Stomach (tissue), 8 donors: ENCODE measurements at regions not wholly inside any gene's neighbourhood (a gene's known extent, or its start where the extent isn't known, plus 50 kb on each side); places are given as distances from the start of the nearest gene placed in this dataset.
A peak's percentile ranks its signal among the peaks of the same experiment; 100 is the strongest.

Experiments
- DNase-seq, 2 donors: peaks; one replicate each; pipeline versions ENCODE4 v3.0.0 to v3.0.0-alpha.2; 2013 to 2019
- H3K27ac ChIP-seq, 5 donors: fragments of 200-600 bp in 4 of 5; sonication (generic) in 4 of 5; one replicate each; pipeline ENCODE4 v1.5.1; 2013 to 2019; ENCODE audit warnings: mild to moderate bottlenecking in 1 of 5, moderate library complexity in 1 of 5
- H3K27me3 ChIP-seq, 3 donors: fragments of 200-600 bp; sonication (generic); one replicate each; pipeline ENCODE4 v1.5.1; 2017 to 2019; ENCODE audit warnings: mixed run types in 1 of 3
- H3K36me3 ChIP-seq, 4 donors: fragments of 200-600 bp; sonication (generic); 1 replicate in 3 of 4; 2 replicates in 1 of 4; pipeline ENCODE4 v1.5.1; 2016 to 2019
- H3K4me1 ChIP-seq, 4 donors: fragments of 200-600 bp; sonication (generic); one replicate each; pipeline ENCODE4 v1.5.1; 2016 to 2019
- H3K4me3 ChIP-seq, 4 donors: fragments of 200-600 bp; sonication (generic) in 3 of 4; one replicate each; pipeline ENCODE4 v1.5.1; 2016 to 2019; ENCODE audit warnings: mild to moderate bottlenecking in 1 of 4
- H3K9me3 ChIP-seq, 4 donors: fragments of 200-600 bp; sonication (generic); one replicate each; pipeline ENCODE4 v1.5.1; 2016 to 2019
- EP300 ChIP-seq: sonication (generic); formaldehyde crosslinking; IDR thresholded peaks from one replicate; pipeline ENCODE4 v1.6.1; 2017; ENCODE audit warnings: antibody characterized with exemption
- POLR2A ChIP-seq, 4 donors: fragments of 450-650 bp; IDR thresholded peaks; one replicate each; pipeline ENCODE4 v1.6.1; 2016; ENCODE audit warnings: antibody characterized with exemption in 4 of 4, control low read depth in 2 of 4, mild to moderate bottlenecking in 1 of 4, moderate library complexity in 1 of 4
- POLR2AphosphoS5 ChIP-seq, 3 donors: sonication (generic); formaldehyde crosslinking; IDR thresholded peaks; one replicate each; pipeline ENCODE4 v1.6.1; 2016; ENCODE audit warnings: antibody characterized with exemption in 3 of 3
- WGBS, 5 donors: extraction: QIAGEN DNeasy Blood & Tissue Kit in 3 of 5; methylation state at CpG; one replicate each; pipeline versions ENCODE4 v1.1.5 to v1.1.7; 2013 to 2018; 5-methylcytosine and 5-hydroxymethylcytosine counted together
- intact Hi-C: fragments of 100-400 bp; cut with DNase I; formaldehyde crosslinking; loops from one replicate; pipeline ENCODE4 v1.15.1; 2023; ENCODE audit warnings: low total_unique reads
- TF ChIP-seq, protein P1 (sequence below), 7 experiments: fragments of 450-650 bp in 4 of 7; fragments of 200-600 bp in 3 of 7; sonication (generic) in 3 of 7; IDR thresholded peaks; one replicate each; pipeline ENCODE4 v1.5.1; 2016 to 2019; ENCODE audit warnings: antibody characterized with exemption in 7 of 7, control low read depth in 2 of 7, mild to moderate bottlenecking in 1 of 7
- donor health status: healthy with polysubstance abuse.
- donor health status: Bipolar disorder and iron deficiency.
- donor health status: healthy.

DNA sequence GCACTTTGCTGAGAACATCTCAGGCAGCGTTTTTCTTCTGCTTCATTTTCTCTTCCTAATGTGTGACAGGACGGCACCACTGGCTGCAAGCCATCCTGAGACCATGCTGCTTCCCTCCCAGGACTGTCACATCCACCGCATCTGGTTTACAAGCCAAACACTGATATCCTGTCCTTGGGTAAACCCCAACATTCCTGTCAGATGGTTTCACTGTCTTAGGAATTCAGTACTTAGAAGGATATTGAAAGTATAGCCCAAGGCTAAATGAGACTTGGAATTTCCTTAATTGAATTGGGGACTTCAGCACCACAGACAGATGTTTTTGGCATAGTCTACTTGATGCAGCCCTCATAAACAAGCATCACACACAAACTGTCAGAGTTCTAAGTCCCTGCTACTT lies 74.2 kb upstream of the PLXNA4 start:
- intact Hi-C loops: no loop called here
- TF ChIP-seq POLR2A (IDR thresholded peaks at IDR 0.05) (no peak), POLR2AphosphoS5 (IDR thresholded peaks at IDR 0.05) (no peak), EP300 (no peak)
- TF ChIP-seq, protein P1, sequence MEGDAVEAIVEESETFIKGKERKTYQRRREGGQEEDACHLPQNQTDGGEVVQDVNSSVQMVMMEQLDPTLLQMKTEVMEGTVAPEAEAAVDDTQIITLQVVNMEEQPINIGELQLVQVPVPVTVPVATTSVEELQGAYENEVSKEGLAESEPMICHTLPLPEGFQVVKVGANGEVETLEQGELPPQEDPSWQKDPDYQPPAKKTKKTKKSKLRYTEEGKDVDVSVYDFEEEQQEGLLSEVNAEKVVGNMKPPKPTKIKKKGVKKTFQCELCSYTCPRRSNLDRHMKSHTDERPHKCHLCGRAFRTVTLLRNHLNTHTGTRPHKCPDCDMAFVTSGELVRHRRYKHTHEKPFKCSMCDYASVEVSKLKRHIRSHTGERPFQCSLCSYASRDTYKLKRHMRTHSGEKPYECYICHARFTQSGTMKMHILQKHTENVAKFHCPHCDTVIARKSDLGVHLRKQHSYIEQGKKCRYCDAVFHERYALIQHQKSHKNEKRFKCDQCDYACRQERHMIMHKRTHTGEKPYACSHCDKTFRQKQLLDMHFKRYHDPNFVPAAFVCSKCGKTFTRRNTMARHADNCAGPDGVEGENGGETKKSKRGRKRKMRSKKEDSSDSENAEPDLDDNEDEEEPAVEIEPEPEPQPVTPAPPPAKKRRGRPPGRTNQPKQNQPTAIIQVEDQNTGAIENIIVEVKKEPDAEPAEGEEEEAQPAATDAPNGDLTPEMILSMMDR (IDR thresholded peaks at IDR 0.05): no peak
- no peaks in the 10 kb centered on the region for H3K36me3 ChIP-seq
- no peak overlapping the region for H3K27ac ChIP-seq
- 22 to 42% (median 31%) methylated on average over 3 of the region's 3 CpGs for whole genome bisulfite sequencing, 5 donors
- no peak overlapping the region for H3K4me3 ChIP-seq
- peak in 1 of 2 donors; percentile 40 for DNase-seq
- no peaks in the 10 kb centered on the region for H3K9me3 ChIP-seq
- no peaks in the 10 kb centered on the region for H3K27me3 ChIP-seq
- peaks cover 0 to 9% (median 0%) of the 10 kb centered on the region in 4 donors for H3K4me1 ChIP-seq

GRCh38 chr7:132647311-132647710 lies 71.0 kb upstream of the PLXNA4 start:
- WGBS, 5 donors: 94 to 99% (median 98%) methylated on average over 1 of the region's 1 CpG
- no peak for DNase-seq
- TF ChIP-seq POLR2AphosphoS5 (IDR thresholded peaks at IDR 0.05): no peak
- TF ChIP-seq POLR2A (IDR thresholded peaks at IDR 0.05): no peak
- TF ChIP-seq, protein P1 (IDR thresholded peaks at IDR 0.05): no peak
- no peak for TF ChIP-seq EP300
- no peaks in the 10 kb centered on the region for H3K27me3 ChIP-seq
- H3K36me3 ChIP-seq: no peaks in the 10 kb centered on the region
- H3K27ac ChIP-seq: no peak overlapping the region
- intact Hi-C loops: no loop called here
- H3K4me3 ChIP-seq: no peak overlapping the region
- H3K4me1 ChIP-seq: no peaks in the 10 kb centered on the region
- no peaks in the 10 kb centered on the region for H3K9me3 ChIP-seq

GRCh38 chr7:132646052-132646451 lies 69.8 kb upstream of the PLXNA4 start:
- no peak for DNase-seq
- intact Hi-C loops: no loop called here
- Histone ChIP-seq H3K4me1 (no peaks in the 10 kb centered on the region), H3K27me3 (no peaks in the 10 kb centered on the region), H3K9me3 (no peaks in the 10 kb centered on the region), H3K27ac (no peak overlapping the region), H3K36me3 (no peaks in the 10 kb centered on the region), H3K4me3 (no peak overlapping the region)
- no peak for TF ChIP-seq POLR2AphosphoS5 (IDR thresholded peaks at IDR 0.05)
- TF ChIP-seq POLR2A (IDR thresholded peaks at IDR 0.05): no peak
- TF ChIP-seq, protein P1 (IDR thresholded peaks at IDR 0.05): no peak
- no peak for TF ChIP-seq EP300
- WGBS, 5 donors: 76 to 79% (median 78%) methylated on average over 5 of the region's 5 CpGs

DNA sequence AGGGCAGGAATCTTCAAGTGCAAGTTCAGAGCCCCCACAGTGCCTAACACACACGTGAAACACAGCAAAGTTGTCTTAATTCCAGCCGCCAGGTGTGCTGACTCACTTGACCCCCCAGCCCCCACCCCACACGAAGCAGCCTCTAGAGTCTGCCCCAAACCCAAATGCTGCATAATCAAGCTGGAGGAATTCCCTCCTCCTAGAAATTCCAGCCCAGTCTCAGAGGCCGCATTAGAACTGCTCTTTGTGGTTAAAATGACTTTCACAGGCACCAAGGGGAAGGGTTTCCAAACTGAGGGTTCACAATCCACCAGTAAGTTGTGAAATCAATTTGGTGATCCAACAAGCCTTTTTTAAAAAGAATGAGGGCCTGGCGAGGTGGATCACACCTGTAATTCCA lies 67.0 kb upstream of the PLXNA4 start:
- H3K4me1 ChIP-seq: no peaks in the 10 kb centered on the region
- no peak overlapping the region for H3K4me3 ChIP-seq
- H3K9me3 ChIP-seq: no peaks in the 10 kb centered on the region
- TF ChIP-seq, protein P1 (IDR thresholded peaks at IDR 0.05): no peak
- TF ChIP-seq POLR2A (IDR thresholded peaks at IDR 0.05) (no peak), POLR2AphosphoS5 (IDR thresholded peaks at IDR 0.05) (no peak), EP300 (no peak)
- intact Hi-C loops: no loop called here
- WGBS, 5 donors: 58 to 70% (median 63%) methylated on average over 5 of the region's 5 CpGs
- no peak overlapping the region for H3K27ac ChIP-seq
- DNase-seq: no peak
- H3K27me3 ChIP-seq: no peaks in the 10 kb centered on the region
- no peaks in the 10 kb centered on the region for H3K36me3 ChIP-seq
